ENCODE measurements at regions not wholly inside any gene's neighbourhood (a gene's known extent, or its start where the extent isn't known, plus 50 kb on each side); places are given as distances from the start of the nearest gene placed in this dataset.

GRCh38 chr11:28457481-28458065, 349.4 kb downstream of the METTL15 start:
- no peak for TF ChIP-seq L3MBTL2 (conservative IDR thresholded peaks at IDR 0.05)
- no peak for TF ChIP-seq FOXA1 (IDR thresholded peaks at IDR 0.05)
- TF ChIP-seq FOXK2 (IDR thresholded peaks at IDR 0.05) = no peak
- TF ChIP-seq, protein P1, sequence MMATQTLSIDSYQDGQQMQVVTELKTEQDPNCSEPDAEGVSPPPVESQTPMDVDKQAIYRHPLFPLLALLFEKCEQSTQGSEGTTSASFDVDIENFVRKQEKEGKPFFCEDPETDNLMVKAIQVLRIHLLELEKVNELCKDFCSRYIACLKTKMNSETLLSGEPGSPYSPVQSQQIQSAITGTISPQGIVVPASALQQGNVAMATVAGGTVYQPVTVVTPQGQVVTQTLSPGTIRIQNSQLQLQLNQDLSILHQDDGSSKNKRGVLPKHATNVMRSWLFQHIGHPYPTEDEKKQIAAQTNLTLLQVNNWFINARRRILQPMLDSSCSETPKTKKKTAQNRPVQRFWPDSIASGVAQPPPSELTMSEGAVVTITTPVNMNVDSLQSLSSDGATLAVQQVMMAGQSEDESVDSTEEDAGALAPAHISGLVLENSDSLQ (IDR thresholded peaks at IDR 0.05) = no peak
- TF ChIP-seq HDGF (IDR thresholded peaks at IDR 0.05; ENCODE audit: borderline replicate concordance) = no peak
- no peak for TF ChIP-seq BHLHE40 (IDR thresholded peaks at IDR 0.05; ENCODE audit: borderline replicate concordance)
- no peak for TF ChIP-seq SUZ12 (IDR thresholded peaks at IDR 0.05)
